ENCODE measurements at regions not wholly inside any gene's neighbourhood (a gene's known extent, or its start where the extent isn't known, plus 50 kb on each side); places are given as distances from the start of the nearest gene placed in this dataset.
A peak's percentile ranks its signal among the peaks of the same experiment; 100 is the strongest.
"Not testable (repeated sequence)": the region's sequence is repeated elsewhere in the genome, so short reads cannot be mapped to it uniquely, and the experiment has no call there.

DNA sequence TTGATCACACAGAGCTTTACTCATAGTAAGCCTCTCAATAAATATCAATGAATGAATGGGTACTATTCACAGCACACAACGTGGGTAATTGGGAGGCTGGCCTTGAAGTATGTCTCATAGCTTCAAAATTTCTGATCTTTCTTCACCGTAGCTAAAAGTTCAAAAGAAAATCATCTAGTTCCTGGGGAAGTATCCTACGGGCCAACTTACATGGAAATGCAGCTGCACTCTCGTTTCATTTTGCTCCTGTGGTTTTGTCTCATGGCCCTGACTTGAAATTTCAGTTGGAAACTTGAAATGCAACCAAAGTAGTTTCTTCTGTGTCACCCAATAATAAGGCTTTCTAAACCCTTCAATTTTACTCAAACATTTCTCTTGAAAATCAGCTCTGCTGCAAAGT lies 76.1 kb upstream of the CNIH3 start:
- no peak for DNase-seq

DNA sequence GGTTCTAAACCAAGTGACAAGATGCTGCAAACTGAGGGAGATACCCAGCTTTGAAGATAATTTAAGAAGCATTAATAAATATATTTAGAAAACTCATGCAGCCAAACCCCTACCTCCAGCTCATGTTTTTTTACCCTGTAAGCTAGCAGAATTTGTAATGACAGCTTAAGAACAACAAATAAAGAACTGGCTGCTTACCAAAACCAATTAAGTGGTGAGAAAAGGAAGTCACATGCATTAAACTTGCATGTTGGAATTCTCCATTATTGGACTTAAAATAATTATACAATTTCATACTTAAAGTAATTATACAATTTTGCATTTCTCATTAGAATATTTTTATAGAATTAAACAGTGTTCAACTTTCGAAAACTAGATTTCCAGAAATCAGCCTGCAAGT lies 75.6 kb upstream of the CNIH3 start:
- no peak for DNase-seq

DNA sequence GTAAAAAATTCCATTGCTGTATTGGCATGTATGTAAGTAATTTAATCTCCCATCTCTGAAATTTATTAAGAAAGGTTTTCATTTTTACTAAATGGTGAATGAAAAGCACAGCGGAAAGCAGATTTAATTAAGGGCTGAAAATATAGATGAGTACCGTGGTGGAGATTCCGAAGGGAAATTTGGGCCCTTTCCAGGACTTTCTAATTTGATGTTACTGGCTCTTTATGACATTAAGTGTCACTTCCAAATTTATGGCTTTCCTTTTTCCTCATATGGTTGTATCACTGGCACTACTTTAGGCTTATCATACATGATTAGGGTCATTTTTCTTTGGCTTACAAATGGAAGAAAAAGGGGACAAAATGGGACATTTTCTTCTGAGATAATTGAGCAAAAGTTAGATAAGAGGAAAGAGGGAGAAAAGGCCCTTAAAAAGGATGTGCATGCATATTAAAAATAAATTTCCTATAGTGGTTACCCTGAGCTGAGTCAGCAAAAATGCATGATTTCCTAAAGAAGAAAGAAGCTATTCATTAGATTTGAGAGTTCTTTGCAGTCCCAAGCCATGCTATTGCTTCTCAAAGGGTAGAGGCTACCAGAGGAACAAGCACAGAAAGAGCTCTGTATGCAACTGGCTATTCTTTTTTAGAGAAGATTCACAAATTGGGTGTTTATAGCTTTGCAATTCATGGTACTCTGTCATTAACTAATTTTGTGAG lies 74.9 kb upstream of the CNIH3 start:
- no peak for DNase-seq

DNA sequence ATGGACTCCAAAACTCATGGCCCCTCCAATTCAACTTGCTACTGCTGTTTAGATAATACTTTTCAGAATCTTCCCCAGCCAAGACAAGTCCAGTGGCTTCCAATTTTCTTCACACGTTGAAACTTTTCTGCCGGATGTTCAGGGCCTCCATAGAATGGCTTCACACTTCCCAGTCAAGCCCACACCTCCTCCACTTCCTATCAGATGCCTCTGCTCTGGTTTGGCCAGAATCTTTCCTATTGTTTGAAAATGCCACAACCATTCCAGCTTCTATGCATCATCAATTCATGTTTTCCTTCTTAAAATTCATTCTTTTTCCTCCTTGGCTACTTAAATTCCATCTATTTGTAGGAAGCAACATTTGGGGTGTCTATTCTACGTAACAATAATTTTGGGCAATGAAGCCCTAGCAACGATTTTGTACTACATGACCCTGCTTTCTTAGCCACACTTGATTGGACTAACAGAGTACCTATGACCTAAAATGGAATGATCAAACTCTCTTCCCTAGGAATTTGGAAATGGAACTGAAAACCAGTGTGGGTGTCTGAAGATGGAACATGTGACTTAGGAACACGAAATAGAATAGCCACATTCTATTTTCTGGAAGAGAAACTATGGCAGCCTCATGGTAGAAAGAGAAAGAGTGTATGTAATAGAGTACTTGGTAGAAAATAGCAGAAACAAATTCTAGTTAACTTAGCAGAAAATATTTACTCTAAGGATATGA lies 74.1 kb upstream of the CNIH3 start:
- DNase-seq, result no peak

DNA sequence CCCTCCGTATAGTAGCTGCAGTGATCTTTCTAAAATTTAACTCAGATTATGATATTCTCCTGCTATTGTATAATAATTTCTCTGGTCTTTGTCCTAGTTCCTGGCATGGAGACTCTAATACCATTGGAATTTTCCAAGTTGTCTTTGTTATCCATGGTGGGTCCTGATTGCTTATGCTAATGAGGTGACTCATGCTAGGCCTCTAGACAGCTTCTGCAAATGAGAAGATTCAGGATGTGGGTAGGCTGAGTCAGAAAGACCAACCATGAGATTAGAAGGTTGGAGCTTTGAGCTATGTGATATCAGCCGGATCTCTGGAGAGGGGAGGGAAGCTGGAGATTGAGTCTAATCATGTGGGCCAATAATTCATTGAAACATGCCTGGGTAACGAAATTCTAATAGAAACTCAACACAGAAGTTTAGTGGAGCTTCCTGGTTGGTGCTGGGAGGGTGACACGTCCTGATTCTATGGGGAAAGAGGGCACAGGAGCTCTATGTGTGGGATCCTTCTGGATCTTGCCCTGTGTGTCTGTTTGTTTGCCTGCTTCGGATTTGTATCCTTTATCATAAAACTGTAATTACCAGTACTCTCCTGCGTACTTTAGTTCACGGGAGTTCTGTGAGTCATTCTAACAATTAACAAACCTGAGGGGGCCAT lies 73.2 kb upstream of the CNIH3 start:
- DNase-seq, result peak in 1 of 2 experiments; percentile 24

DNA sequence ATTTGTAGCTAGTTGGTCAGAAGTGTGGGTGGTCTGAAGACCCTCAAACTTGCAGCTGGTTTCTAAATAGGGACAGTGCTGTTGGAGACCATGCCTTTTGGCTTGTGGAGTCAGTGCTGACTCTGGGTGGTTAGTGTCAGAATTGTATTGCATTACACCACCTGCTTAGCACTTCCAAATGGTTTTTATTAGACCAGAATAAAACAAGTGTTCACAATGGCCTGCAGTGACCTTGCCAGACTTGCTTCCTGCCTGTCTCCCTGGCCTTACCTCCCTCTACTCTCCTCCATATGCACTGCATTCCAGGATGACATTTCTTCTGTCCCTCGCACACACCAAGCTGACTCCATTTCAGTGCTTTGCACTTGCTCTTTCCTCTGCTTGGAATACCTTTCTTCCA lies 72.7 kb upstream of the CNIH3 start:
- DNase-seq, result no peak

DNA sequence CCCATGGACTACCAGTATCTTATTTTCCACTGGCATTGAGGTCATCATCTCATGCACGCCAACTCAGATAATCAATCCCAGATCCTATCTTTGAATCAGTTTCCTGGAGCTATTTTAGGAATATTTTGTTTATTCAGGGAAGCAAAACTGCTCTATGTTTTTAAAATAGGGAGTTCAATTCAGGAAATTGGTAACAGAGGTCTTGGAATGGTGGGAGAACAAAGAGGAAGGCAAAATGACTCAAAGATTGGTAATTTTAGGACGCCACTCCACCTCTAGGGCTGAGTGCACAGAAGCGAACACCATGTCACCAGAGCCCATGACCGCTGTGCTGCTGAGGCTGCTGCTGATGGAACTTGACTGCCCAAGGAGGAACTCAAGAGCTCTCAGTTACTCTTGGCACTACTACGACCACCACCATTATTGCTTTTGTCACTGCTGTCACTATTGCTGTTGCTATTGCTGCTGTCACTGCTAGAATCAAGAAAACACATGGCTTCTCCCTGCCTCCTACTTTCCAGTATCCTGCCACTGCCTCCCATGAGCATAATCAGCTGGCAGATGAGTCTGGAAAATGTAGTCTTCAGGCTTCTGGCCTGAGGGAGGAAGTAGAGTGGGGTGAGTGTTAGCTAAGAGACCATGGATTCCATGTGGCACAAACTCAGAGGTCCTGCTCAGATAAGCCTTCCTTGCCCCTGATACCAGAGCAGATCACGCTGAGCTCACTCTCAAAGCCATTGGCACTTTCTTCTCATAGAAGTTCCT lies 71.6 kb upstream of the CNIH3 start:
- no peak for DNase-seq

DNA sequence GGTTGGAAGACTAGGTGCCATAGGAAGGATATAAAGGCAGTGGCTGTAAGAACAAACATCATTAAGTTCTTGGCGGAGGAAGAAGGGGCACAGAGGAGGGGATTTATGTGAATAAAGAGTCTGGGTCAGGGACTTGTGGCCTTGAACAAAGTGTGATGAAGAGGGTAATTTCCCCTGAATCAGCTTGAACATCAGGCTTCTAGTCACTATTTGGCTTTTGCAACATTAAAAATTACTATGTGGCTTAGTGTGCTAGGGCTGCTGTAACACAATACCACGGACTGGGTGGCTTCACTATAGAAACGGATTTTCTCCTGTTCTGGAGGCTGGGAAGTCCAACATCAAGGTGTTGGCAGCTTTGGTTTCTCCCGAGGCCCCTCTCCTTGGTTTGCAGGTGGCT lies 70.5 kb upstream of the CNIH3 start:
- no peak for DNase-seq

DNA sequence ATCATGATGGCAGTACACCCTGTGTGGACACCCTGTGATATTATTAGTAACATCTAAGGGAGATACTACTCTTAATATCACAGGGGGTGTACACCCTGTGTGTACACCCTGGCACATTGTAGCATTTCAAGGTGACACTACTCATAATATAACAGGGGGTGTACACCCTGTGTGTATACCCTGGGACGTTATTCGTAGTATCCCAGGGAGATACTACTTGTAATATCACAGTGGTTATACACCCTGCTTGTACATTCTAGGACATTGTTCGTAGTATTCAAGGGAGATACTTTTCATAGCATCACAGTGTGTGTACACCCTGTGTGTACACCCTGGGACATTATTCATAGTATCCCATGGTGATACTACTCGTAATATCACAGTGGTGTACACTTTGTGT lies 67.4 kb upstream of the CNIH3 start:
- no peak for DNase-seq

DNA sequence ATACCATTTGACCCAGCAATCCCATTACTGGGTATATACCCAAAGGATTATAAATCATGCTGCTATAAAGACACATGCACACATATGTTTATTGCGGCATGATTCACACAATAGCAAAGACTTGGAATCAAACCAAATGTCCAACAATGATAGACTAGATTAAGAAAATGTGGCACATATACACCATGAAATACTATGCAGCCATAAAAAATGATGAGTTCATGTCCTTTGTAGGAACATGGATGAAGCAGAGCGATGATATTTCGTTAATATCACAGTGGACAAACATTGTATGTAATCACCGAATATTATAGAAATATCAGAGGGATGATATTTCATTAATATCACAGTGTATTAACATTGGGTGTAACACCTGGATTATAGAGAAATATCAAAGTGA lies 64.9 kb upstream of the CNIH3 start:
- DNase-seq, result not testable (repeated sequence)

DNA sequence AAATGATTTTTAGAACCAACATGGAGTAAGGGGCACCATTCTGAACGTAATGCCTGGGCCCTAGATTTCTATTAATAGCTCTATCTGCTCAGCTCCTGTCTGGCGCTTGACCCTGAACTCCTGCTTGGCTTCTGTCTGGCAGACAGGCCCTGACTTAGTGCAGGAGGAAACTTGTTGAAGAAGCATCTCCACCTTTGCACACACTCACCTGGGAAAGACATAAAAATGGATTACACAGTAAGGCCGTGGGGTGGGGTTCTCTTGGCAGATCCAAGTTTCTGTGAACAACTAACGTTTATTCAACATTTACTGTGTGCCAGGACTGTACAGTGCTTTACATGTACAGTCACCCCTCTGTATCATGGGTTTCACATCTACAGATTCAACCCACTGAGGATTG lies 62.1 kb upstream of the CNIH3 start:
- no peak for DNase-seq

DNA sequence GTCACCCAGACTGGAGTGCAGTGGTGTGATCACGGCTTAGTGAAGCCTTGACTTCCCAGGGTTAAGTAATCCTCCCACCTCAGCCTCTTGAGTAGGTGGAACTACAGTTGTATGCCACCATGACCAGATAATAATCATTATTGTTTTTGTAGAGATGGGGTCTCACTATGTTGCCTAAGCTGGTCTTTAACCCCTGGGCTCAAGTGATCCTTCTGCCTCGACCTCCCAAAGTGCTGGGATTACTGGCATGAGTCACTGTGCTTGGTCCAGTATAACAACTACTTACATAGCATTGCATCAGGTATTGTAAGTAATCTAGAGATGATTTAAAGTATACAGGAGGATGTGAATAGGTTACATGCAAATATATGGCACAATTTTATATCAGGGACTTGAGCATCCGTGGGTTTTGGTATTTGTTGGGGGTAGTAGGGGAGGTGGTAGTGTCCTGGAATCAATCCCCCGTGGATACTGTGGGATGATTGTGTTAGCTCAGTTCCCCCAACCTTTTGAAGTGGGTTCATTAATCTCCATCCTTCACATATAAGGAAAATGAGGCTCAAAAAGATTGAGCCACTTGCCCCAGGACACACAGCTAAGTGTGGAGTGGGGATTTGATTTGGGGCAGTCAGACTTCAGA lies 61.4 kb upstream of the CNIH3 start:
- DNase-seq, result no peak

DNA sequence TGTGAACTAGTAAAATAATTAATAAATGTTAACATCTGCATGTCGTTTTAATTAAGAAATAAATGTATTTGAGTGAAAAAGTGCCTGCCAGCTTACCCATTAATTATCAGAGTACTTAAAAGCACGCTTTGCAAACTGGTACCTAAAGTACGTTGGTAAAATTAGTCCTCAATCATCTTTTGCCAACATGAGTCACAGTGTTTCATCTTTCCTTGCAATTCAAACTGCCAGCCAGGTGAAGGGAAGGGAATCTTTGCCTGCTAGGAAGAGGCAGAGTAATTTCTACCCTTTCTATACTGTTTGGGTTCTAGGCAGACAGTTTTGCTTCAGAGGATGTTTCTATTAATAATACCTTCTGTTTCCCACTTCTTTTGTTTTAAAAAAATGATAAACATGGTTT lies 57.2 kb upstream of the CNIH3 start:
- no peak for DNase-seq

DNA sequence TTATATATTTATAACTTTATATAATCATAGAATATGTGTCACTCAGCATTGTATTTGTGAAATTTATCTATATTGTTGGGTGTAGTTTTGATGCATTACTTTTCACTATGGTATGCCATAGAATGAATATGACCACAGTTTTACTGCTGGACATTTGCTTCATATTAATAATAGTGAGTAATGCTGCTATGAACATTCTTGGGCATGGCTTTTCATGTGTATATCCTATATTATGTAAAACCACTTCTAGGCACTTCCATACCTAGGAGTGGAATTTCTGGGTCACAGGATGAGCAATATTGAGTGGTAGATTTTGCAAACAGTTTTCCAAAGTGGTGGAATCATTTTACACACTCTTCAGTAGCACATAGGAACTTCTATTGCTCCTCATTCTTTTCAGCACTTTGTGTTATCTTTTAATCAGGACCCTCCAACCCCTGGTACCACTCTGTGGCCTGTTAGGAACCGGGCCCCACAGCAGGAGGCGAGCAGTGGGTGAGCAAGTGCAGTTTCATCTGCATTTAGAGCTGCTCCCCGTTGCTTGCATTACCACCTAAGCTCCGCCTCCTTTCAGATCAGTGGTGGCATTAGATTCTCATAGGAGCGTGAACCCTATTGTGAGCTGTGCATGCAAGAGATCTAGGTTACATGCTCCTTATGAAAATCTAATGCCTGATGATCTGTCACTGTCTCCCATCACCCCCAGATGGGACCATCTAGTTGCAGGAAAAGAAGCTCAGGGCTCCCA lies 56.0 kb upstream of the CNIH3 start:
- no peak for DNase-seq

DNA sequence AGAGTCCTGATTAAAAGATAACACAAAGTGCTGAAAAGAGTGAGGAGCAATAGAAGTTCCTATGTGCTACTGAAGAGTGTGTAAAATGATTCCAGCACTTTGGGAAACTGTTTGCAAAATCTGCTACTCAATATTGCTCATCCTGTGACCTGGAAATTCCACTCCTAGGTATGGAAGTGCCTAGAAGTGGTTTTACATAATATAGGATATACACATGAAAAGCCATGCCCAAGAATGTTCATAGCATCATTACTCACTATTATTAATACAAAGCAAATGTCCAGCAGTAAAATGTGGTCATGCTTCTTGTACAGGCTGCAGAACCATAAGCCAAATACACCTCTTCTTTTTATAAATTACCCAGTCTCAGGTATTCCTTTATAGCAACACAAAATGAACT lies 53.2 kb upstream of the CNIH3 start:
- DNase-seq, result not testable (repeated sequence)

DNA sequence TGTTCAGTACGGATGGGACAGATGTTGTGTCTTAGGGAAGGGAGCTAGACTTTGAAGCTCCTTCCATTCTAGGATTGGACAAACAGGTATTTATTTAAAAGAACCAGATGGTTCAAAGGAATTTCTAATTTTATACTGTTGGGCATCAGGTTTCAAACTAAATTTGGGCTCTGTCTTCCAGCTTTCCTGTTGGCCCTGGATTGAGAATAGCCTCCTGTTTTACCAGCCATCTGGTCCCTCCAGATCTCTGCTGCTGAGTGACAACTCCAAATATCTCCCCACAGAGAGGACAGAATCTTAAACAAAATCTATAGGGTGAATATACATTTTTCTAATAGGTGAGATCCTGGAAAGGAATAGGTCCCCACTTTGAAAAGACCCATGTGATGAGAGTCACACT lies 52.5 kb upstream of the CNIH3 start:
- DNase-seq, result no peak

DNA sequence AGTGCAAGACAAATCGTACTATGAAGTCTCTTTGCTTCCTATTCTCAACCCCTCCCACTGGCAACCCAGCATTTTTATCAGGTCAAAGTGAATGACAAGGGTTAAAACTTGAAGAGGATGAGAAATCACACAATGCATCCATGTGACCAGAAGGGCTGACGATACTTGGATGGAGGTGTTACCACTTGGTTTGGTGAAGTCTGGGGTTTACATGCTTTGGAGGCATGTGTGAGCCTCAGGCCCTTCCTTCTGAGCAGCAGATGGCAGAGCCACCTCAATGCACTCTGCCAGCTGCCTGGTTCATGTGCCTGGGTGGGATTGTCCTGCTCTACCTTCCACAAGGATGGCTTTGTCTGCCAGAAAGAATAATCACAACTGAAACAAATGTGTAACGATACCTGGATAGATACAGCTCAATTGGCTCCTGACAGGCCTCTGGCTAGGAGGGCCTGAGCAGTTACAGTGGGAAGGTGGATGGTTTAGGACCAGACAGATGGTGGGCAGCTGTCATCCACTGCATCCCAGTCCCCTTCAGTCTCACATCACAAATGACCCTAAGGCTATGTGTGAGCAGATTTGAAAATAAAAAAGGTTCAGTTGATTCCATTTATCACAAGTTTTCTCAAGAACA lies 51.5 kb upstream of the CNIH3 start:
- DNase-seq, result no peak

DNA sequence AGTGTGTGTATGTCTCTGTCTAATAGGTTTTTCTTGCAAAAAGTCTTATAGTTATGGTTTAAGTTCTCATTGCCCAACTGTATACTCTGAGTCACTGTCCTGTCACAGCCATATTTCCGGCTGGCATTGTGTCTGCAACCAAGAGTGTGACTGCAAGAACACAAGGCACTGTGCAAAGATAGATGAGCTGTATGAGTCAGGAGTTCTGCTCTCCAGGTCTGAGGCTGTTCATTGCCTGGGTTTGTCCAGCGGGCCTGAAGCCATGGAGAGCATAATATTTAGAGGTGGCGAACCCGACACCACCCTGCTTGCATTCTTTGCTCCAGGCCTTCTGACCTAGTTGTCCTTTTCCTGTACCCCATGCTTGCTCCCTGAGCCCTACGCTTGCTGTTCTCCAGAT lies 50.9 kb upstream of the CNIH3 start:
- no peak for DNase-seq

DNA sequence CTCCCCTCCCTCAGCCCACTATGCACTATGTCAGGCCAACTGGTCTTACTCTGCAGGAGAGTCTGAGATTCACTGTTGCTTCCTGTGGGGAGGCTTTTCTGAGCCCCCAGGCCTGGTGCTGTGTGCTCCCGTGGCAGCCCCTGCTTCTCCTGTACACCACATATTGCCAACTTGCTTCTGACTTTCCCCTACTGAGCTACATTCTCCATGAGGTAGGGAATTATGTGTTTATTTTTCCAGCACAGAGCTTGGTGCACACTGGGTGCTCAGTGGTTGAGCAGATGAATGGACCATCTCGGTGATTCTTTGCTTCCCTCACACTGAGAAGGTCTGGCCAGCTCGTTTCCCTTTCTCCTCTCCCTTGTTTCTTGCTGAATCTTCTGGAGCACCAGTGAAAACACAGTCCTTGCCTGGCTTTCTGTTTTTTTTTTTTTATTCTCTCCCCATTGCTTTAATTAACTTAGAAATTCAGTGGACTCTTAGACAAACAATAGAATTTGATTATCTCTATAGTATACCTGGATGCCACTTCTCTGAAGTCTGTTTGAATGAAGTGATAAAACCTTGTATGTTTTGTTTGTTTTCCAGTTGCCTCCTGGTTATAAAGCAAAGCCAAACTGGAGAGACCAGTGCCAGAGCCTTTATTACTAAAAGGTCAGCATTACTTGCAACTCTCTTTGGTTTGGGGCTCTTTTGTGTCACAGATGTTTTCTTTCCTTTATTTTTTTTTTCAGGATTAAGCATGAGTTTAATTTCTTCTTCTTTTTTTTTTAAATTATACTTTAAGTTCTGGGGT lies 50.3 kb upstream of the CNIH3 start:
- DNase-seq, result no peak

All from activated CD4-positive, alpha-beta T cell treated with anti-CD3 and anti-CD28 coated beads, Interleukin-2, amount 50 U/mL, for 48 hours (primary cell).